Astrocyte (in vitro differentiated cells and primary cell): ENCODE measurements at regions not wholly inside any gene's neighbourhood (a gene's known extent, or its start where the extent isn't known, plus 50 kb on each side); places are given as distances from the start of the nearest gene placed in this dataset.

Experiments
- EZH2 ChIP-seq: IDR thresholded peaks from 2 replicates; pipeline ENCODE4 v1.6.1; 2012; ENCODE audit warnings: mild to moderate bottlenecking, low read length, inconsistent platforms; ENCODE audit not compliant: insufficient read depth
- TF ChIP-seq, protein P1 (sequence below): IDR thresholded peaks from 2 replicates; pipeline ENCODE4 v1.5.1; 2011; ENCODE audit warnings: low read depth, mild to moderate bottlenecking, inconsistent platforms, low read length, moderate library complexity; ENCODE audit not compliant: insufficient read depth

- no peak for TF ChIP-seq EZH2
- TF ChIP-seq, protein P1, sequence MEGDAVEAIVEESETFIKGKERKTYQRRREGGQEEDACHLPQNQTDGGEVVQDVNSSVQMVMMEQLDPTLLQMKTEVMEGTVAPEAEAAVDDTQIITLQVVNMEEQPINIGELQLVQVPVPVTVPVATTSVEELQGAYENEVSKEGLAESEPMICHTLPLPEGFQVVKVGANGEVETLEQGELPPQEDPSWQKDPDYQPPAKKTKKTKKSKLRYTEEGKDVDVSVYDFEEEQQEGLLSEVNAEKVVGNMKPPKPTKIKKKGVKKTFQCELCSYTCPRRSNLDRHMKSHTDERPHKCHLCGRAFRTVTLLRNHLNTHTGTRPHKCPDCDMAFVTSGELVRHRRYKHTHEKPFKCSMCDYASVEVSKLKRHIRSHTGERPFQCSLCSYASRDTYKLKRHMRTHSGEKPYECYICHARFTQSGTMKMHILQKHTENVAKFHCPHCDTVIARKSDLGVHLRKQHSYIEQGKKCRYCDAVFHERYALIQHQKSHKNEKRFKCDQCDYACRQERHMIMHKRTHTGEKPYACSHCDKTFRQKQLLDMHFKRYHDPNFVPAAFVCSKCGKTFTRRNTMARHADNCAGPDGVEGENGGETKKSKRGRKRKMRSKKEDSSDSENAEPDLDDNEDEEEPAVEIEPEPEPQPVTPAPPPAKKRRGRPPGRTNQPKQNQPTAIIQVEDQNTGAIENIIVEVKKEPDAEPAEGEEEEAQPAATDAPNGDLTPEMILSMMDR: no peak
Measured at GRCh38 chrX:30008031-30008430, 207.3 kb upstream of the MAGEB2 start.
